PC-3 (cell line): ENCODE measurements at regions not wholly inside any gene's neighbourhood (a gene's known extent, or its start where the extent isn't known, plus 50 kb on each side); places are given as distances from the start of the nearest gene placed in this dataset.

Experiments
- EZH2phosphoT487 ChIP-seq: fragments of 300-600 bp; sonication (generic); IDR thresholded peaks from 2 replicates; pipeline ENCODE4 v1.6.1; 2018; ENCODE audit warnings: mild to moderate bottlenecking, antibody characterized with exemption, low read length, borderline replicate concordance
- TF ChIP-seq, protein P1 (sequence below): fragments of 300-600 bp; sonication (generic); conservative IDR thresholded peaks from 2 replicates; pipeline ENCODE4 v1.5.1; 2017; ENCODE audit warnings: antibody characterized with exemption, low read depth, mild to moderate bottlenecking, low read length

DNA sequence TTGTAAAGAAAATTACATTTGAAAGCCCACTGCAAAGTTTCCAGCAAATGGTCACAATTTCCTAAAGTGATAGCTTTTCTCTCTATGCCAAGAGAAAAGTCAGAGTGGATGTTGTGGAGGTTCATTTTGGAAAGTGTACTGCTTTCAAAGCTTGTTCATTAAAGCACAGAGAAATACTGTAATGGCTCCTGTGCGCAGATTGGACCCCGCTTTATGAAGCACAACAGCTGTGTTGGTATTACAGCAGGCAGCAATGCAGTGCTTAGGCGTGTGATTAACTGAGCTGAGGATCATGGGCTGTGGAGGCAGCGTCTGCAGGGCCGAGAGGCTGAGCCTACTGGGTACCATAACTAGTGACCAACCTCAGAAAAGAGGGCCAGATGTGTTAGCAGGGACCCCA is 478.4 kb upstream of the CFAP20DC start:
- no peak for TF ChIP-seq EZH2phosphoT487
- TF ChIP-seq, protein P1, sequence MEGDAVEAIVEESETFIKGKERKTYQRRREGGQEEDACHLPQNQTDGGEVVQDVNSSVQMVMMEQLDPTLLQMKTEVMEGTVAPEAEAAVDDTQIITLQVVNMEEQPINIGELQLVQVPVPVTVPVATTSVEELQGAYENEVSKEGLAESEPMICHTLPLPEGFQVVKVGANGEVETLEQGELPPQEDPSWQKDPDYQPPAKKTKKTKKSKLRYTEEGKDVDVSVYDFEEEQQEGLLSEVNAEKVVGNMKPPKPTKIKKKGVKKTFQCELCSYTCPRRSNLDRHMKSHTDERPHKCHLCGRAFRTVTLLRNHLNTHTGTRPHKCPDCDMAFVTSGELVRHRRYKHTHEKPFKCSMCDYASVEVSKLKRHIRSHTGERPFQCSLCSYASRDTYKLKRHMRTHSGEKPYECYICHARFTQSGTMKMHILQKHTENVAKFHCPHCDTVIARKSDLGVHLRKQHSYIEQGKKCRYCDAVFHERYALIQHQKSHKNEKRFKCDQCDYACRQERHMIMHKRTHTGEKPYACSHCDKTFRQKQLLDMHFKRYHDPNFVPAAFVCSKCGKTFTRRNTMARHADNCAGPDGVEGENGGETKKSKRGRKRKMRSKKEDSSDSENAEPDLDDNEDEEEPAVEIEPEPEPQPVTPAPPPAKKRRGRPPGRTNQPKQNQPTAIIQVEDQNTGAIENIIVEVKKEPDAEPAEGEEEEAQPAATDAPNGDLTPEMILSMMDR = no peak
